T-helper 9 cell (primary cell): ENCODE measurements at regions not wholly inside any gene's neighbourhood (a gene's known extent, or its start where the extent isn't known, plus 50 kb on each side); places are given as distances from the start of the nearest gene placed in this dataset.
"Not testable (repeated sequence)": the region's sequence is repeated elsewhere in the genome, so short reads cannot be mapped to it uniquely, and the experiment has no call there.

Experiments used
- DNase-seq: peaks from one replicate; pipeline ENCODE4 v3.0.0-alpha.2; 2020

DNA sequence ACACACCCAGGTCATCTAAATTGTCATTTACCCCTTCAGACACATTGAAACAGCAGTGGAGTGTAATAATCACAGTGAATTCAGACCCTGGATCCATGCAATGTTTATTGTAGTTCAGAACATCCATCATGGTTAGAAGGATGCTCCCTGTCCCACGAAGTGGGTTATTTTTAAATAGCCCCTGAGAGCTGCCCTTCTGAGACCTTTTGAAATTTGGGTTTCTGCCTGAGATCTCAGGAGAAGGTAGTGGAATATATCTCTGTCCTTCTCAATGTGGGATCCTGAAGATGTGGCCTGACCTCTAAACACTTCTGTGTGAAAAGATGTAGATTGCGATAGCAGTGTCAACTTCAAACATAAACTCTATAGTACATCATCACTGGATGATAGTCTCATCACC, 1080.6 kb downstream of the TMEM121 start:
- no peak for DNase-seq

GRCh38 chr14:106610691-106611090, 1084.3 kb downstream of the TMEM121 start:
- no peak for DNase-seq

GRCh38 chr14:106613256-106613655, 1086.9 kb downstream of the TMEM121 start:
- DNase-seq: no peak

DNA sequence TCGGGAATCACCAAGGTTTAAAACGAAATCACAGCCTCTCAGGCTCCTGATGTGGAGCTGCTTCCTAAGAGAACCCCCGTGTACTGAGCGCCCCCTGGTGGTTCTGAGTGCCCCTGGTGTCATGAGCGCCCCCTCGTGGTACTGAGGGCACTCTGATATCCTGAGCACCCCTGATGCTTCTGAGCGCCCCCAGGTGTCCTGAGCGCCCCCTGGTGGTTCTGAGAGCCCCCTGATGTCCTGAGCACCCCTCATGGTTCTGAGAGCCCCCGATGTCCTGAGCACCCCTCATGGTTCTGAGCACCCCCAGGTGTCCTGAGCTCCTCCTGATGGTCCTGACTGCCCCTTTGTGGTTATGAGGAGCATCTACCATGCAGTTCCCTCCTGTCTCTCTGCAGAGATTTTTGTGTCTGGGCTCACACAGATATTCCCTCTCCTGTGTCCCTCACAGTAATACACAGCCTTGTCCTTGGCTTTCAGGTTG, 1092.1 kb downstream of the TMEM121 start:
- DNase-seq: peak; percentile 84

- no peak for DNase-seq
Observed at GRCh38 chr14:106619606-106620005, 1093.2 kb downstream of the TMEM121 start.

GRCh38 chr14:106620368-106620767, 1094.0 kb downstream of the TMEM121 start:
- DNase-seq: no peak

DNA sequence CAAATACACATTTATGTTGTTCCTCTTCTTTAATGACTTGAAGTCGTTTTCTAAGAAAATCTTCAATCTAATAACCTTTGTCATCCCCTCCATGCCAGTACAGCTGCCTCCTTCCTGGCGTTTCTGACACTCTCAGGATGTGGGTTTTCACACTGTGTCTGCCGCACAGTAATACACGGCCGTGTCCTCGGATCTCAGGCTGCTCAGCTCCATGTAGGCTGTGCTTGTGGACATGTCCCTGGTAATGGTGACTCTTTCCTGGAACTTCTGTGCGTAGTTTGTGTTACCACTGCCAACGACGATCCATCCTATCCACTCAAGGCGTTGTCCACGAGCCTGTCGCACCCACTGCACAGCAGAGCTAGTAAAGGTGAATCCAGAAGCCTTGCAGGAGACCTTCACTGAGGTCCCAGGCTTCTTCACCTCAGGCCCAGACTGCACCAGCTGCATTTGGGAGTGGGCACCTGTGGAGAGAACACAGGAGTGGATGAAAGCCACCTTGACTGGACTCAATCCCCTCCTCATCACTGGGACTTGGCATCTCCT, 1095.9 kb downstream of the TMEM121 start:
- peak; percentile 6 for DNase-seq

- no peak for DNase-seq
Observed at GRCh38 chr14:106625186-106625585, 1098.8 kb downstream of the TMEM121 start.

DNA sequence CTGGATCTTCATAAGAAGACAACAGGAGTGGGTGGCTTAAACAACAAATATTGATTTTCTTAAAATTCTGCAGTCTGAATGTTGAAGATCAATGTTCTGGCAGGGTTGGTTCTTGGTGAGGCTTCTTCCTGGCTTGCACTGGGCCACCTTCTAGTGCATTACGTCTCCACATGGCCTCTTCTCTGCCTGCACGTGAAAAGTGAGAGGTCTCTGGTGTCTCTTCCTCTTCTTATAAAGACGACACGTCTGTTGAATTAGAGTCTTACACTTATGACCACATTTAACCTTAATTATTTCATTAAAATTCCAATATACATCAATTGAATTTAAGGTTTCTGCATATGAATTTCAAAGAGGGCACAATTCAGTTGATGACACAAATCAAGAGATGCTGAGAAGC, 1100.1 kb downstream of the TMEM121 start:
- DNase-seq: not testable (repeated sequence)

GRCh38 chr14:106626942-106627588, 1100.7 kb downstream of the TMEM121 start:
- DNase-seq: peak; percentile 59

DNA sequence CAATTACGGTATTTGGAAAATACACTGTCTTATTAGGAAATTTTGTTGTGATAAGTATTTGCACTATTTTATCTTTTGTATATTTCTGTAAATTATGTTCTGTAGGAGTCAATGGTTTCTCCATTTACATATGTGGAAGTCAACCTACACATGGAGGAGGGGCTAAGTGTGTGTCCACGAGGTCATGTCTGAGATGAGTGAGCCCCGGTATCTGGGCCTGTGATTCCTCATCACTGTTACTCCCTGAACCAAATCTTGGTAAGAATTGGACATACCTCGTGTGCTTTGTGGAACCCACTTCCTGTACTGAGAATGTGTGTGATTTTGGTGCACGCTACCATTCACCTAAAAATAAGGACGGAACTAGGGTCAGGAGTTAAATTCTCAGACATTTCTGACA, 1105.5 kb downstream of the TMEM121 start:
- DNase-seq: no peak

DNA sequence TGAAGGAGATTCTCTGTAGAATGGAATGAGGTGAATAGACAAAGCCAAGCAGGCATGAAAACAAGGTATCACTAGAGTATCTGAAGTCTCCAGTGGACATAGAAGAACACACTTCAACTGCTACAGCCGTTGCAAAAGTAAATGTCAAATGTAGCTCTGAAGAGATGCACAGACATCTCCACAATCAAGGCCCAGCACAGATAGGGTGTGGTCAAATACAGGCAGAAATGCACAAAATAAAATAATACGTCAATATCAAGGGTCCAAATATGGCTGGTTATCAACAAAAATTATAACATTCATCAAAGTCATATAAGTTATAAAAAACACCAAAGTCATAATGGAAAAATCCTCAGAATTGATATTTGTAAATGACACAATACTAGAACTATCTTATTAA, 1107.3 kb downstream of the TMEM121 start:
- no peak for DNase-seq

GRCh38 chr14:106635569-106635968, 1109.2 kb downstream of the TMEM121 start:
- no peak for DNase-seq

DNA sequence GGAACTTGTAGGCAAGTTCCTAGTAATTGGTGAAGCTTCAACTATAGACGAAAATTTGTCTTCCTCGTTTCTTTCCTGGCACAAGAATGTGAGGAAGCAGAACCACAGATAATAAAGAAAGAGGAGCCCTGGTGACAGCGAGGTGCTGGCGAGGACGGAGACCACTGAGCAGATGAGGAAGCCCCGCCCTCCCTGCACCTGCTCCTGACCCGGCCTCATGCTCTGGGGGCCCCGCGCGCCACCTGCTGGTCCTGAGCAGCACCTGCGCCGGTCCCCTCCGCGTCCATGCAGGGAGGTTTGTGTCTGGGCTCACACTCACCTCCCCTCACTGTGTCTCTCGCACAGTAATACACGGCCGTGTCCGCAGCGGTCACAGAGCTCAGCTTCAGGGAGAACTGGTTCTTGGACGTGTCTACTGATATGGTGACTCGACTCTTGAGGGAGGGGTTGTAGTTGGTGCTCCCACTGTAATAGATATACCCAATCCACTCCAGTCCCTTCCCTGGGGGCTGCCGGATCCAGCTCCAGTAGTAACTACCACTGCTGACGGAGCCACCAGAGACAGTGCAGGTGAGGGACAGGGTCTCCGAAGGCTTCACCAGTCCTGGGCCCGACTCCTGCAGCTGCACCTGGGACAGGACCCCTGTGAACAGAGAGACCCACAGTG, 1112.5 kb downstream of the TMEM121 start:
- DNase-seq: peak; percentile 64

DNA sequence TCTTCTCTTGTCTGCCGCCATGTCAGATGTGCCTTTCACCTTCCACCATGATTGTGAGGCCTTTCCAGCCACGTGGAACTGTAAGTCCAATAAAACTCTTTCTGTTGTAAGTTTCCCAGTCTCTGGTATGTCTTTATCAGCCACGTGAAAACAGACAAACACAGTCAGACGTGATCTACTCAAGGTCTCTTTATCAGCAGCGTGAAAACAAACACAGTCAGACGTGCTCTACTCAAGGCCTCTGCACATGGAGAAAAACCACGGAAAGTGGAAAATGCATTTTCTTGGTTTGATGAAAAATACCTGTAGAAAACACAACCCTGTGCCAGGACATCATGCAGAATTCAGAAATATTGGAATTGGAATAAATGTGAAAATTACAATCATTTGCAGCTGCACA, 1115.7 kb downstream of the TMEM121 start:
- DNase-seq: no peak

- DNase-seq: not testable (repeated sequence)
Observed at GRCh38 chr14:106642971-106643370, 1116.6 kb downstream of the TMEM121 start.

DNA sequence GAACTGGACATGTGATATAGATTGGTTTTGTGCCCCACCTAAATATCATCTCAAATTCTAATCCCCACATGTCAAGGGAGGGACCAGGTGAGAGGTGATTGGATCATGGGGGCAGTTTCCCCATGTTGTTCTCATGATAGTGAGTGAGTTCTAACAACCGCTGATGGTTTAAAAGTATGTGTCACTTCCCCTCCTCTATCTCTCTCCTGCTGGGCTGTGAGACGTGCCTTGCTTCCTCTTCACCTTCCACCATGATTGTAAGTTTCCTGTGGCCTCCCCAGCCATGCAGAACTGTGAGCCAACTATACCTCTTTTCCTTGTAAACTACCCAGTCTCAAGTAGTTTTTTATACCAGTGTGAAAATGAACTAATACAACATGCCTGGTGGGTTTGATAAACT, 1122.5 kb downstream of the TMEM121 start:
- not testable (repeated sequence) for DNase-seq

DNA sequence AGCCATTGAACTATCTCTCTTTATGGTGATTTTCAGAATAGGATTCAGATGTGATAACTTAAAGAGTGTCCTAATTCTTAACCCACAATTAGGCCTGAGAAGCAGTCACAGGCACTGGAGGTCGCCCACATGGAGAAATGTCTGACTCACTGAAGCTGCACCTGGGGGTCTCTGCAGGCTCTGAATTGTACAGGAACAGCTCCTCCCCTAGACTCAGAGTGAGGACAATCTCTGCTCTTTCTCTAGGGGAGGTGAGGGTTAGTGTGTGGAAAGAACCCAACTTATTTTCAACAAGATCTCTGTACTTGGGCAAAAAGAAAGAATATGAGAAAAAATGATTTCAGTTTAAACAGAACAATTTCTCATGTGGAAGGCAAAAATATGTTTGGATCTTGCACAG, 1124.6 kb downstream of the TMEM121 start:
- DNase-seq: no peak

GRCh38 chr14:106652494-106652893, 1126.1 kb downstream of the TMEM121 start:
- DNase-seq: no peak

DNA sequence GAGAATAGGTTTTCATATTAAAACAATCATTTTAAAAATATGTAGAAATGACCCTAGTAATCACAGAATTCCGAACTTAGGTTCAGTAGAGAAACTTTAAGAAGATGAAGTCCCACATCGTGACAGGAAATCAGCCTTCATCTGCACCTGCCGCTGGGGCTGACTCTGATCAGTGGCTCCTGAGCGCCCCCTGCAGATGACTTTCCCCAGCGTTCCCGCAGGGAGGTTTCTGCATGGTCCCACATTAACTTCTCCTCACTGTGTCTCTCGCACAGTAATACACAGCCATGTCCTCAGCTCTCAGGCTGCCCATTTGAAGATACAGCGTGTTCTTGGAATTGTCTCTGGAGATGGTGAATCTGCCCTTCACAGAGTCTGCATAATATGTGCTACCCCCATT, 1131.1 kb downstream of the TMEM121 start:
- DNase-seq: peak; percentile 67

DNA sequence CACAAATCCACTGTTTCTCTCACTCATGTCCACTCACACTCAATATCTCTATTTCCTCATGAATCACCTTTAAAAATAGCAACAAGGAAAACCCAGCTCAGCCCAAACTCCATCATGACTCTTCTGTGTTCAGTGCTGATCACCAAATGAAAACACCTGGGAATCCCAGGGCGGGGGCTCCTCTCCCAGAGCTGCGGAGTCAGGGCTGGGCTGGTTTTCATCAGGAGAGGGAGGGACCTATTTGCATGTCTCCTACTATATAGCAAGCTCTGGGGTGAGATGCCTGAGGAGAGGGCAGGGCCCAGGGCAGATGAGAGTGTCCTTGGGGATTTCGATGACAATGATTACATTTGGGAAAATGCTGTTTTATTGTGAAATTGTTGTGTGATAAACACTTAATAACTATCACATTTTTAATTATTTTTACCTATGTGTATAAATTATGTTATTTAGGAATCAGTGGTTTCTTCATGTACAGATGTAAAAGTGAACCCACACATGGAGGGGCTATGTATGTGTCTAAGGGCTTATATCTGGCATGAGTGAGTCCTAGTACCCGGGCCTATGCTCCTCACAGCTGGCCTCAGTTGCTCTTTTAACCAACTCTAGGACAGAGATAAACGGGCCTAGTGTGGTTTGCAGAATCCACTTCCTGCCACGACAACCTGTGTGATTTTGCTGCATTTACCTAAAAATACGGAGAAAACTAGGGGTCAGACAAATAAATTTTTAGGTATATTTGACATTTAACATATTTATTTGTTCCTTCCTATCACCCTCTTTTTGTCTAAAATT, 1131.9 kb downstream of the TMEM121 start:
- not testable (repeated sequence) for DNase-seq

DNA sequence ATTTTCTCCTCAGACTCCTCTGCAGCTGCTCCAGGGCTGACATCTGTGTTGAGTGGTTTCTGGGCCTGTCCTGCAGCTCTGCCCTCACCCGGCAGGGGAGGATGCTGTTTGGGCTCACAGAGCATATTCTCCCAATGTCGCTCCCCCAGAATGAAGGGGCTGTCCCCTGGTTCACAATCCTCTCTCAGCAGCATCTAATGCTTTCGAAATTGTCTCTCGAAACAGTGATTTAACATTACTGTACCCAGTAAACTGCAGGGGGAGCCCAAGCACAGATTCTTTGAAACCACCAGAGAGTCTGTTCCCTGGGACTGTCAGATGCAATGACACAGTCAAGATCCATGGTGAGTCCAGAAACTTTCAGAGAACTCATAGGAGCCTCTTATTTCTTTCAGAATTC, 1135.2 kb downstream of the TMEM121 start:
- peak; percentile 21 for DNase-seq

- no peak for DNase-seq
Observed at GRCh38 chr14:106662936-106663550, 1136.7 kb downstream of the TMEM121 start.
